ENCODE measurements at regions not wholly inside any gene's neighbourhood (a gene's known extent, or its start where the extent isn't known, plus 50 kb on each side); places are given as distances from the start of the nearest gene placed in this dataset.

- Histone ChIP-seq H3K14ac (ENCODE audit: insufficient read length) (no peak overlapping the region), H4K8ac (ENCODE audit: extremely low read depth, insufficient read depth, low read length) (no peak overlapping the region), H3K27me3 (replicated peaks in 1 of 4; ENCODE audit: control insufficient read depth in 3 of 4, extremely low read depth in 1 of 4, insufficient read depth in 3 of 4, low read length in 3 of 4) (no peaks in the 10 kb centered on the region), H2AK5ac (ENCODE audit: low read depth, low read length) (no peak overlapping the region), H3K18ac (ENCODE audit: extremely low read depth, low read length) (no peak overlapping the region), H3K4me1 (replicated peaks in 1 of 4; ENCODE audit: control insufficient read depth in 3 of 4, insufficient read depth in 4 of 4, low read length in 3 of 4) (no peaks in the 10 kb centered on the region), H3K4ac (replicated peaks; ENCODE audit: insufficient read length, low read depth, low read length) (no peak overlapping the region), H2BK15ac (ENCODE audit: low read length) (no peak overlapping the region), H4K5ac (ENCODE audit: insufficient read length, low read depth, low read length) (no peak overlapping the region), H3K4me2 (ENCODE audit: insufficient read depth in 1 of 2, low read depth in 2 of 2, low read length in 2 of 2) (no peak overlapping the region), H3K79me1 (ENCODE audit: low read depth, low read length) (no peaks in the 10 kb centered on the region), H3K23me2 (ENCODE audit: low read depth, low read length) (no peaks in the 10 kb centered on the region), H3K4me3 (ENCODE audit: extremely low read depth in 1 of 4, insufficient read depth in 2 of 4, low read depth in 3 of 4, low read length in 4 of 4) (no peak overlapping the region), H3K56ac (replicated peaks; ENCODE audit: insufficient read length, low read depth, low read length) (no peak overlapping the region), H3K79me2 (ENCODE audit: control insufficient read depth in 1 of 2, insufficient read depth in 2 of 2, low read length in 2 of 2) (no peaks in the 10 kb centered on the region), H2AFZ (ENCODE audit: low read length) (no peak overlapping the region), H2BK120ac (replicated peaks; ENCODE audit: low read depth, low read length) (no peak overlapping the region), H2BK20ac (ENCODE audit: low read length) (no peak overlapping the region), H2BK5ac (ENCODE audit: low read depth, low read length) (no peak overlapping the region), H3K27ac (ENCODE audit: low read depth, low read length) (no peak overlapping the region), H4K20me1 (replicated peaks in 1 of 2; ENCODE audit: control insufficient read depth in 1 of 2, insufficient read depth in 2 of 2, low read length in 2 of 2) (no peaks in the 10 kb centered on the region), H3K36me3 (ENCODE audit: control insufficient read depth in 2 of 4, insufficient read depth in 4 of 4, low read length in 3 of 4) (no peaks in the 10 kb centered on the region), H3K23ac (ENCODE audit: insufficient read length) (no peak overlapping the region), H3K9ac (replicated peaks in 1 of 4; ENCODE audit: extremely low read depth in 1 of 4, low read depth in 3 of 4, low read length in 3 of 4) (no peak overlapping the region), H4K91ac (replicated peaks; ENCODE audit: insufficient read length, low read length) (no peak overlapping the region), H3K9me3 (ENCODE audit: insufficient read depth in 2 of 2, low read depth in 1 of 2, low read length in 1 of 2) (no peaks in the 10 kb centered on the region), H2BK12ac (ENCODE audit: low read depth, low read length) (no peak overlapping the region)
- WGBS, 2 experiments (ENCODE audit: extremely low coverage in 1 of 2, insufficient coverage in 1 of 2, insufficient read length in 1 of 2, insufficient replicate concordance in 2 of 2, low coverage in 1 of 2, low lambda C conversion rate in 2 of 2, missing lambda C conversion rate in 1 of 2), result 93% methylated on average over 3 of the region's 3 CpGs; no CpG with 5 or more reads in 1 of the 2 experiments
- CTCF ChIA-PET (ENCODE audit: partially characterized antibody), result interaction anchor here (0.8 kb wide), 1 partner anchor 14 kb away, joined by 3 read pairs; no protein-coding TSS in a partner anchor
- POLR2A ChIA-PET (ENCODE audit: partially characterized antibody), result no interaction called here
- DNase-seq (ENCODE audit: low read depth in 1 of 2, low spot score in 2 of 2), result no peak
- FAIRE-seq, result no peak
- TF ChIP-seq FOSL1 (IDR thresholded peaks at IDR 0.05; ENCODE audit: insufficient read depth, low read depth, low read length) (no peak), NANOG (IDR thresholded peaks at IDR 0.05; ENCODE audit: insufficient read depth, low read depth, low read length, poor library complexity, severe bottlenecking) (no peak), KDM1A (IDR thresholded peaks at IDR 0.05; ENCODE audit: borderline replicate concordance, low read length) (no peak), SP2 (IDR thresholded peaks at IDR 0.05; ENCODE audit: low read length) (no peak), YY1 (IDR thresholded peaks at IDR 0.05; ENCODE audit: low read depth, low read length) (no peak), TEAD4 (IDR thresholded peaks at IDR 0.05; ENCODE audit: low read depth, low read length) (no peak), ASH2L (IDR thresholded peaks at IDR 0.05; ENCODE audit: low read length) (no peak), CHD1 (IDR thresholded peaks at IDR 0.05; ENCODE audit: low read depth, low read length) (no peak), TAF1 (IDR thresholded peaks at IDR 0.05; ENCODE audit: low read depth, low read length) (no peak), EP300 (IDR thresholded peaks at IDR 0.05; ENCODE audit: borderline replicate concordance in 1 of 2, low read depth in 2 of 2, low read length in 2 of 2) (no peak), TAF7 (optimal IDR thresholded peaks at IDR 0.05; ENCODE audit: borderline replicate concordance, low read depth, low read length) (no peak), ATF2 (IDR thresholded peaks at IDR 0.05; ENCODE audit: low read length) (no peak), BACH1 (IDR thresholded peaks at IDR 0.05; ENCODE audit: low read length) (no peak), TCF12 (IDR thresholded peaks at IDR 0.05; ENCODE audit: low read depth, low read length) (no peak)
These were observed 676.0 kb upstream of the TENM4 start for GRCh38 chr11:80116796-80117195.

Data from H1 (cell line).